HG02642 (cell line): ENCODE measurements at regions not wholly inside any gene's neighbourhood (a gene's known extent, or its start where the extent isn't known, plus 50 kb on each side); places are given as distances from the start of the nearest gene placed in this dataset.
"Not testable (repeated sequence)": the region's sequence is repeated elsewhere in the genome, so short reads cannot be mapped to it uniquely, and the experiment has no call there.

Source experiments
- ATAC-seq: cut with Tn5 transposase; IDR thresholded peaks from one replicate; pipeline ENCODE4 v1.9.1; 2021; ENCODE audit warnings: mild to moderate bottlenecking; ENCODE audit not compliant: unreplicated experiment, poor library complexity

DNA sequence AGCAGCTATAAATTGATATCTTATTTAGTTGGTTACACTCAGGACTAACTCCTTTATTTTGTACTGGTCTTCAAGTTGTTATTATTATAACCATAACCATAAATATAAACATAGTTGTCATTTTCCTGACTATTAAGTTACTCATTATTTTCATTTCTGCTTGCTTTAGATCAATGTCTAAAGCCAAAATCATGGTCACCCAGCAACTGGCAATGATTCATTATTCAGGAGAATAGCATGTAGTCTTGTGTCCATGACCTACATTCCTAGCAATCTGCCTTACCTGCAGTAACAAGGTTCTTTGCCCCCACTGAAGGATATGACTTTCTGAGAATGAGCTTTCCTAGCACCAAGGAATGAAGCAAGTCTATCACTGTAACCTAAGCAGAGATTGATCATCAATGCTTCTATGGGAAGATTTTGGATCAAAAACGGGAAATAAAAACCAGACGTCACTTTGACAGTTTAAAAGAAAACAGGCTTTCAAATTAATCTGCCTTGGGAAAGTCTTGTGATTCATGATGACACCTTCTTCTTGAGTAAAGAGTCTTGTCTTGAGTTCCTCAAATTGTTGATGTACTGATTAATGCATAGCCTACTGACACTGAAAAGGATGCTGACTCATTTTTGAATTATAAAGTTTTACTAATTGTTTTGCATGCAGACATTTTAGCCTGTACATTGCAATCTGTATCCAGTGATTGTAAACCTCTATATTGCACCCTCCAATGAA, 203.3 kb upstream of the IVNS1ABP start:
- peak; percentile 64 for ATAC-seq

DNA sequence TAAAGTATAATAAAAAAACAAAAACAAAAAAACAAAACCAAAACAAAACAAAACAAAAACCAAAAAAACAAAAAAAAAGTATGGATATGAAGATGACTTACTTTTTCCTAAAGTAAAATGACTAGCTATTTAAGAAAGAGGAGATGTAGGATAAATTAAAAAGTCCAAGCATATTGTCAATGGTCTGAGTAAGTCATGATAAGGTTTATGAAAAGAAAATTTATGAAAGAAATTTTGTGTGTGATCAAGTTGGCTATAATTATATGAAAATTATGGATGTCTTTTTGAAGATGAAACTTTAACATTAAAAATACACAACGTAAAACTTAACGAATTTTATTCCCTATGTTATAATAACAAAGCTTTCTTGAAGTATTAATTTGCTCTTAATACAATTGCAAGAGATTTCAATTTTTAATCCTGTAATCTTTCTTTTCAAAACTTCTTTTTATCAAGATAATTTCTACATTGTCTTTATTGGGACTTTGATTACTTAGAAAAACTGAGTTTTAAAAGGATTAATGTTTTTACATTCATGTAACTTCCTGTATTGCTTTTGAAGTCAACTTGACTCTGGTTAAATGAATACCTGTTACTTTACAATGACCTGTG, 200.9 kb upstream of the IVNS1ABP start:
- ATAC-seq = no peak

DNA sequence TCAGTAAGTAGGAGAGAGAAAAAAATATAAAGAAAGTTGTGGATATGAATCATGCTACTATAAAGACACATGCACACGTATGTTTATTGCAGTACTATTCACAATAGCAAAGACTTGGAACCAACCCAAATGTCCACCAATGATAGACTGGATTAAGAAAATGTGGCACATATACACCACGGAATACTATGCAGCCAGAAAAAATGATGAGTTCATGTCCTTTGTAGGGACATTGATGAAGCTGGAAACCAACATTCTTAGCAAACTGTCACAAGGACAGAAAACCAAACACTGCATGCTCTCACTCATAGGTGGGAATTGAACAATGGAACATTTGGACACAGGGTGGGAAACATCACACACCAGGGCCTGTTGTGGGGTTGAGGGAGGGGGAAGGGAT, 200.3 kb upstream of the IVNS1ABP start:
- not testable (repeated sequence) for ATAC-seq

- ATAC-seq = no peak
These were observed 198.7 kb upstream of the IVNS1ABP start for GRCh38 chr1:185515696-185516095.

GRCh38 chr1:185514311-185514710, 197.3 kb upstream of the IVNS1ABP start:
- no peak for ATAC-seq

DNA sequence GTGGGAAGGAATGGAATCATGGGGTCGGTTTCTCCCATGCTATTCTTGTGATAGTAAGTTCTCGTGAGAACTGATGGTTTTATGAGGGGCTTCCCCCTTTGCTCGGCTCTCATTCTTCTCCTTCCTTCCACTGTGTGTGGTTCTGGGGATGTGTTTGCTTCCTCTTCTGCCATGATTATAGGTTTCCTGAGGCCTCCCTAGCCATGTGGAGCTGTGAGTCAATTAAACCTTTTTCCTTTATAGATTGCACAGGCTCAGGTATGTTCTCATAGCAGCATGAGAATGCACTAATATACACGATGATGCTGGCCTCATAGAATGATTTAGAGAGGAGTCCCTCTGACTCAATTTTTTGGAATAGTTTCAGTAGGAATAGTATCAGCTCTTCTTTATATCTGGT, 195.4 kb upstream of the IVNS1ABP start:
- ATAC-seq = no peak

DNA sequence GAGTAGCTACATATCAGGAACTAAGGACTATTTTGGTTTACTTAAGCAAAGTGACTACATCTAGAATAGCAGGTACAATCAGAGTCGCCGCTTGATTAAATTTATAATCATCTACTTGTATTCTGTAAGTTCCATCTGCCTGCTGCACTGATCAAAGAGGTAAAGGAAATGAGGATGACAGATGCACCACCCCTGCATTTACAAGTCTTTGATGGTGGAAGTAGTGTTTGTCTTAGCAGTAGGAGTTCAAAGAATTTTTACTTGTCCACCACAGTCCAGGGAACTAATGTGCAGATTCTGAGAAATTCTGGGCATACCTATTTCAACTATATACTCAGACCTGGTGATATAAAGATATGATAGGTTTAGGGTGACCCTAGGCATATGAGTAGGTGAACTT, 184.1 kb upstream of the IVNS1ABP start:
- no peak for ATAC-seq

GRCh38 chr1:185500001-185500626, 183.1 kb upstream of the IVNS1ABP start:
- ATAC-seq = no peak

DNA sequence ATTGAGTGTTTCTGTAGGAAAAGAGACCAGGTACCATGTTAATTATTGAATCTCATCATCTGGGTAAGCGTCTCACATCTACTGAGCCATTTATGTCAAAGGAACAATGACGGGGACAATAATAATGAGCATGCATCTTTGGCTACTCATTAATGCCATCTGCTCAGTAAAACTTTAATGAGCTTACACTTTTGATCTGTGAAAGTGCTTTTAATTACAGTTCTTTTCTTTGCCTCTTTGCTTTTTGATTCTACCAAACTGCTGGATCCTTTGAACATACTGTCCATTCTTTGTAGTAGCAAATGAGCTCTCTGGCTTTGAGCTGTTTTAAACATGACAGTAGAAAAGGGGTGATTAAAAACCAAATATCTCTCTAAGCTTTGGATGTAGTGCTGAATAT, 181.2 kb upstream of the IVNS1ABP start:
- ATAC-seq = no peak

DNA sequence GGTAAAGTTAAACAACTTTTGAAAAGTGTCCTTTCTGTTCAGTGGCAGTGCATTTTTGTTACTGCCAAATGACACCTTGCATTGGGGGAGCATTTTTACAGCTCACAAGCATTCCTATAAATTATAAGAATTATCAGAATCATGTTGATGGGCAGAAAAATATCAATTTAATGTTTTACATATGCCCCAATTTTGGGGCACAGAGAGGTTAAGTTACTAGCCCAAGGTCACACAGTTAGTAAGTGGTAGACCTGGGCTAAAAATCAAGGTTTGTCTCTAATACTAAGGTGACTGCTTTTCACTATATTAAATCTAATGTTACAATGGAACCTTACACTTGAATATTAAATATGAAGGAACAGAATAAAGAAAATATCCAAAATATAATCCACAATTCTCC, 180.1 kb upstream of the IVNS1ABP start:
- ATAC-seq = no peak

- ATAC-seq = no peak
These were observed 178.9 kb upstream of the IVNS1ABP start for GRCh38 chr1:185495898-185496297.

DNA sequence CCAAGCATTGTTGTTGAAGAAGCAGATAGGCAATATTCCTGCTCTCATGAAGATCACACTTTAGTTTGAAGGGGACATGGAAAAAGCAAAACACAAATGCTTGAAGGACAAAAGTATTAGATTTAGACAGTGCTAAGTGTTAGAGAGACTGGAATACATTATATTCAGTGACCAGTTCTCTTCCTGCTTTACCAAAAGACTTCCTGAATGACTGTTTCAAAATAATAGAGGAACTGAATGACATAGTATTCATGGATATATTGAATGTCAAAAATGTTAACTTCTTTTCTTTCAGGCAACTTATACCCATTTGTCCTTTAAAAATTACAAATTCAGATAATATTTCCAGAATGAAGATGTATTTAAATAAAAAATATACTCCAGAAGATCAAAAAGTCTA, 178.0 kb upstream of the IVNS1ABP start:
- ATAC-seq = no peak

DNA sequence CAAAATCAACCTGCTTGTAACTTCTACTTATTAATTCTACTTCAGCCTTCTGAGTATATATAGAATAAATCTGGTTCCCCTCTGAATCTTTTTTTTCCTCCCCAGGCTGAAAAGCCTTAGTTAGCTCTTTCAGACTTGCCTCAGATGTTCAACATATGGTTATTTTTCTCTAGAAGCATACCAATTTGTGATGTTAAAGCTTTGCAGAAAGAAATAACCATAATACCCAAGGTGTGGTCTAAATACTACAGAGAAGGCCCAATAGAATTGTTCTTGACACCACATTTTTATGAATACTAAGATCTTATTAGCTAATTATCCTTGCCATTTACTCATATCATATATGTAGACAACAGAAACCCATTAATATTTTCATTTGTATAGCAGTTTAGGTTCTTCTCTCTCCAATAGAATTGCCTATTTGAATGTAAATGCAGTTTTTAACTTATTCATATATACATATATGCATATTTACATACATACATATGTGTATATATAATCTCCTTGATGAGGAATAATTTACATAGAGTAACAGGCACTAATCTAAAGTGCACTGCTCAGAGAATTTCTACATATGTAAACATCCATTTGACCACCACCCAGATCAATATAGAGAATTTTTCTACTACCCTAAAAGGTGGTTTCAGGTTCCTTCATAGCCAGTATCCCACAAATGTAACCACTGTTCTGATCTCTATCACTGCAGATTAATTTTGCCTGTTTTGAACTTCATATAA, 175.2 kb upstream of the IVNS1ABP start:
- ATAC-seq = no peak

- no peak for ATAC-seq
These were observed 174.6 kb upstream of the IVNS1ABP start for GRCh38 chr1:185491604-185492003.

GRCh38 chr1:185490924-185491323, 173.9 kb upstream of the IVNS1ABP start:
- no peak for ATAC-seq

DNA sequence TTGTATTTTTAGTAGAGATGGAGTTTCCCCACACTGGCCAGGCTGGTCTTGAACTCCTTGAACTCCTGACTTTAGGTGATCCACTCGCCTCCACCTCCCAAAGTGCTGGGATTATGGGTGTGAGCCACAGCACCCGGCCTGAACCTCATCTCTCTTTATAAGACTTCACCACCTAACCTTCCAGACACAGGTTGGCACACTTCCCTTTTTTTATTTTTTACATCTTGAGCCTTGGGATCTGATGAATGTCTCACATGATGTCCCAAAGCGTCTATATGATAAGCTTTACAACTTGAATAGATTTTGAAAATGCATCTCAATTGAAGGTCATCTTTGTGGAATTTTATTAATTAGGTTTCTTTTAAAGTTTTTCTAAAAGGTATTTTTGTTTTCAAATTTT, 172.4 kb upstream of the IVNS1ABP start:
- ATAC-seq = no peak

DNA sequence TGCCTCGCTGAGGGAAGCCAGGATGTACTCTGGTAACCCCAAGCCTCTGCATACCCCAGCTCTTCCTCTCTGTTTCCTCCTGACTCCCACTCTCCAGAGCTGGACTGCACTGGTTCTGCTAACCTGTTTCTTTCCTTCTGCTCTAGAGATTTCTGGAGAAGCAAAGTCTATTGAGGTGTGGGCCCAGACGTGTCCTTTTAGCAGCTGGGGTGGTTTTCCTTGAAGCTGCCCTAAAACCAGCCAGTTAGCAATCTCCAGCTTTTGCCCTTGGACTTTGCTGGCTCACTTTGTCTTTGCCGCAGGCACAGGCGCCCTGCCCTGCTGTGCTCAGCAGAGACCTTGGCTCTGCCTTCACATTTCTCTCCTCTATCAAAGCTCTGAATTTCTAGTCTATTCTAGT, 171.8 kb upstream of the IVNS1ABP start:
- no peak for ATAC-seq

- no peak for ATAC-seq
These were observed 170.9 kb upstream of the IVNS1ABP start for GRCh38 chr1:185487936-185488335.

DNA sequence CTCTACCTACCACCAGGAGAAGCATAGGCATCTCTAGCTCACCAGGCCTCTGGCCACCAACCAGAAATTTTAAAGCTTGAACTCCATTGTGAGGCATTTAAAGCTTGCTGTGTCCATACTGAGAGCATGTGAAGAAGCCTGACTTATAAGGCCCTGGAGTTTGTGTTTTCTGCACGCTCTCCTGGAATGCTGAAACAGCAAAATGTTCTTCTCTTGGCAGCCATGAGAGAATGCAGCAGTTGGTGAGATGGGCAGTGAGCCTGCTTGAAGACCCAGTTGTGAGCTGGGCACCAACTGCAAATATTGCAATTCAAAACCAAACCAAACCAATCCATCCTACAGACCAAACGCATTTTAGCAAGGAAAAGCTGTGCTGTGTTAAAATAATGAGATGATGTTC, 170.0 kb upstream of the IVNS1ABP start:
- ATAC-seq = no peak

DNA sequence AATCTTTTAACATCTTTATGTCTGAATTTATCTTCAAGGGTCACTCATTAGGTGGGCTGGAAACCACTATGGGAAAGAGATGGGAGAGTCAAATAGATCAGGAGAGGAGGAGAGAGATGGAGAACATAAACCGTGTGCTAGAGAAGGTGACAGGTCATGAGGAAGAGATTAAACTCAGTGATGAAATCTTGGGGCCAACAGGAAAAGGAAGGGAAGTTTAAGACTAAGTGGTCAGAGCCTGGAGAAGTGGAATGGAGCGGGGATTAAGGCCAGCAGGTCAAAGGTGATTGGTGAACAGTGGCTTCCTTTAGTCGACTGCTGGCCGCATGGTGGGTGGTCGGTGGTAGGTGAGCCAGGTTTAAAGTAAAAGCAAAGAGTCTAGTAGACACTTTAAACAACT, 169.3 kb upstream of the IVNS1ABP start:
- ATAC-seq = no peak
